ENCODE measurements at regions not wholly inside any gene's neighbourhood (a gene's known extent, or its start where the extent isn't known, plus 50 kb on each side); places are given as distances from the start of the nearest gene placed in this dataset.

- TF ChIP-seq CTCF (IDR thresholded peaks at IDR 0.05; ENCODE audit: borderline replicate concordance, extremely low read depth, low read length, poor library complexity, severe bottlenecking): no peak
- TF ChIP-seq EZH2 (IDR thresholded peaks at IDR 0.05; ENCODE audit: borderline replicate concordance, low read depth, low read length, severe bottlenecking): no peak
Observed at GRCh38 chr2:208978946-208979345, 444.9 kb upstream of the MAP2 start.

All from DND-41 (cell line).